Stimulated activated naive B cell treated with anti-CD40 and anti-IgM and Interleukin-4, amounts not matched to agents 10 μg/mL and 1 μg/mL and 100 μg/mL, for 72 hours (primary cell): ENCODE measurements at regions not wholly inside any gene's neighbourhood (a gene's known extent, or its start where the extent isn't known, plus 50 kb on each side); places are given as distances from the start of the nearest gene placed in this dataset.

Experiments
- ATAC-seq, 2 donors: fragments of 150-1000 bp; cut with Tn5 transposase; replicated peaks; 2 replicates each; pipeline ENCODE4 v1.10.0; 2021; ENCODE audit warnings: moderate library complexity in 1 of 2
- DNase-seq: peaks from one replicate; pipeline ENCODE4 v3.0.0; 2021
- H3K27ac Mint-ChIP-seq: one replicate; pipeline ENCODE4 v1.8.0; 2022; ENCODE audit warnings: mild to moderate bottlenecking, mixed read lengths
- H3K27me3 Mint-ChIP-seq, 2 donors: one replicate each; pipeline ENCODE4 v1.8.0; 2022; ENCODE audit warnings: mixed read lengths in 2 of 2
- H3K36me3 Mint-ChIP-seq, 2 donors: one replicate each; pipeline ENCODE4 v1.8.0; 2022; ENCODE audit warnings: mixed read lengths in 2 of 2, mild to moderate bottlenecking in 1 of 2
- H3K4me1 Mint-ChIP-seq, 2 donors: one replicate each; pipeline ENCODE4 v1.8.0; 2022; ENCODE audit warnings: mixed read lengths in 2 of 2, mild to moderate bottlenecking in 1 of 2
- H3K4me3 Mint-ChIP-seq, 2 donors: one replicate each; pipeline ENCODE4 v1.8.0; 2022; ENCODE audit warnings: mild to moderate bottlenecking in 2 of 2, mixed read lengths in 2 of 2, moderate library complexity in 1 of 2
- H3K9me3 Mint-ChIP-seq, 2 donors: one replicate each; pipeline ENCODE4 v1.8.0; 2022; ENCODE audit warnings: mixed read lengths in 2 of 2, mild to moderate bottlenecking in 1 of 2

DNA sequence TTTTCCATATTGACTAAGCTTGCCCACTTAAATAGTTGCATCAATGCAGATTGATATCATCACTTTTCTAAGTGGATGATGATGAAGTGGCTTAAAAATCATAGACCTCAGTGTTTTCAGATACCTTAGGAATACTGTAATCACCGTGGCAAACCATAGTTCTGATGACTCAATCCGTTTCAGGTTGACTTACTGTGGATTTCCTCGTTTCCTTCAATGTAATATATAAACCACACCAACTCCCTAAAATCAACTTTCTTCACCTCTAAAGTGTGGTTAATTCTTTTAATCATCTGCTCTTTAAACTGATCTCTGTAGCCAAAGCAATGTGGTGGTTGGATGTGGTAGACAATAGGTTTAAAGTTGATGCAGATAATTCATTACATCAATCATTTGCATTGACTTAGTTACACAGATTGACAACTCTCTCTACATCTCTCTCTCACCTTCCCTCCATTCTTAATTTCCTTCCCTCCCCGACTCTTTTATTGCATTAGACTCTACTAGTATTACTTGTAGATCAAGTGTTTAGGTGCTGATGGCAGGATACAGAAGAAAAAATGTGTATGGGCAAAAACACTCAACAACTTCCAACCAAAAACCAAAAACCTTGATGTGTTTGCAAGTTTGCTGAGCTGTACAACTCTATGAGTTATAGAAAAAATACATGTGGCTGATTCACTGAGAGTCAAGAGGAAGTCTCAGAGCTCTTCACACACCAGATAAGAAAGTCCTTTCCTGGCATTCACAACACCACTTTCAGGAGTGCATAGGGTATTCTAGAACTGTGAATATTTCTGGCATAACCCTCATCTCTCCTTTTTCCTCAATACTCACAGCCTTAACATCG is 243.5 kb downstream of the NFKBIZ start:
- DNase-seq (no peak), ATAC-seq (peak; percentile 34 to 70)
- Mint-ChIP-seq H3K4me1 (peaks cover 18 to 27% of the 10 kb centered on the region in 2 donors), H3K9me3 (no peaks in the 10 kb centered on the region), H3K4me3 (no peak overlapping the region), H3K27ac (no peak overlapping the region), H3K27me3 (no peaks in the 10 kb centered on the region), H3K36me3 (peaks cover 0 to 2% of the 10 kb centered on the region in 2 donors)

GRCh38 chr3:102094506-102094905 is 245.2 kb downstream of the NFKBIZ start:
- Mint-ChIP-seq H3K9me3 (no peaks in the 10 kb centered on the region), H3K27ac (no peak overlapping the region), H3K36me3 (peaks cover 0 to 2% of the 10 kb centered on the region in 2 donors), H3K4me3 (no peak overlapping the region), H3K27me3 (no peaks in the 10 kb centered on the region), H3K4me1 (peaks cover 17 to 27% of the 10 kb centered on the region in 2 donors)
- DNase-seq (no peak), ATAC-seq (no peak)

GRCh38 chr3:102095383-102095782 is 246.1 kb downstream of the NFKBIZ start:
- peak in 1 of 2 donors; percentile 49 for ATAC-seq
- H3K27ac Mint-ChIP-seq, result no peak overlapping the region
- no peak for DNase-seq
- H3K9me3 Mint-ChIP-seq, result no peaks in the 10 kb centered on the region
- no peaks in the 10 kb centered on the region for H3K27me3 Mint-ChIP-seq
- peaks cover 17 to 23% of the 10 kb centered on the region in 2 donors for H3K4me1 Mint-ChIP-seq
- no peak overlapping the region for H3K4me3 Mint-ChIP-seq
- H3K36me3 Mint-ChIP-seq, result peaks cover 0 to 2% of the 10 kb centered on the region in 2 donors

DNA sequence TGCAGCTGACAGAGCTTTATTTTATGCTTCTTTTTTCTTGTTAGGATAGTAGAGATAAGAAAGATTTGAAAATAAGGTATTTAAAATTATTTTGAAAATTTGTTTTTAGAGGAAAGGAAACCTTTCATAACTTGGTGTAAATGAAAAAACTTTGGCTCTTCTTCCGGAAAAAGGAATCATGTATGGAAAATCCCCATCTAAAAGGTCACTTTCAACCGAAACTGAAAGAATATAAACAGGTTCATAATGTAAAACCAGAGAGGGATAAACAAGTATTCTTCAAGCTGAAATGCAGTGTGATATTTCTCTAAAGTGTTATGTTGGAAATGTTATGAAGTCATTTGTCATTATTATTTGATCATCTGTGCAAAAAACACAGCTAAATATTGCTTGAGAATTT is 246.8 kb downstream of the NFKBIZ start:
- H3K27ac Mint-ChIP-seq, result no peak overlapping the region
- peaks cover 0 to 2% of the 10 kb centered on the region in 2 donors for H3K36me3 Mint-ChIP-seq
- no peak for DNase-seq
- no peaks in the 10 kb centered on the region for H3K9me3 Mint-ChIP-seq
- H3K27me3 Mint-ChIP-seq, result no peaks in the 10 kb centered on the region
- ATAC-seq, result no peak
- peaks cover 13 to 17% of the 10 kb centered on the region in 2 donors for H3K4me1 Mint-ChIP-seq
- no peak overlapping the region for H3K4me3 Mint-ChIP-seq

GRCh38 chr3:102098130-102098885 is 249.0 kb downstream of the NFKBIZ start:
- Mint-ChIP-seq H3K4me3 (no peak overlapping the region), H3K27me3 (no peaks in the 10 kb centered on the region), H3K27ac (no peak overlapping the region), H3K4me1 (peaks cover 3 to 8% of the 10 kb centered on the region in 2 donors), H3K36me3 (no peaks in the 10 kb centered on the region), H3K9me3 (no peaks in the 10 kb centered on the region)
- ATAC-seq (no peak), DNase-seq (no peak)

- DNase-seq (no peak), ATAC-seq (no peak)
- Mint-ChIP-seq H3K27ac (no peak overlapping the region), H3K9me3 (no peaks in the 10 kb centered on the region), H3K4me1 (peaks cover 2 to 9% of the 10 kb centered on the region in 2 donors), H3K27me3 (no peaks in the 10 kb centered on the region), H3K36me3 (no peaks in the 10 kb centered on the region), H3K4me3 (no peak overlapping the region)
These were observed 250.6 kb downstream of the NFKBIZ start for GRCh38 chr3:102099913-102100312.

DNA sequence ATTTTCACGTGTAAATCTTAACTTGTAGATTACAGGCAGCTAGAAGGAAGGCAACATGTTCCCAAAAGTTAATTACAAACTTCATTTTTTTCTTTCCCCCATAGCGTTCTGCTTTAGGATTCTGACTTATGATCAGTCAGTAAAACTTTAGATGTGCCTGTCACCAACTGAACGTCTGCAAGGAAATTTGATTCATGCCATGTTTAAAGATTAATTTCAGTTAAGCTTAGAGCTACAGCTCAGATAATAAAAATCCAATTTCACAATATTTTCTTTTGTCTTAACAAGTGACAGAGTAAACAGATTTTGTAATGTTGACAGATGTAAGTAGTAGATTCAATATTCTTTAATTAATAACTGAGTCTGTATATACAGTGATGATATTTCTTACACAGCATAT is 253.1 kb downstream of the NFKBIZ start:
- H3K36me3 Mint-ChIP-seq, result peaks cover 0 to 3% of the 10 kb centered on the region in 2 donors
- H3K27me3 Mint-ChIP-seq, result no peaks in the 10 kb centered on the region
- ATAC-seq, result no peak
- no peak for DNase-seq
- peaks cover 4 to 11% of the 10 kb centered on the region in 2 donors for H3K4me1 Mint-ChIP-seq
- H3K27ac Mint-ChIP-seq, result no peak overlapping the region
- peaks cover 5 to 6% of the 10 kb centered on the region in 2 donors for H3K9me3 Mint-ChIP-seq
- no peak overlapping the region for H3K4me3 Mint-ChIP-seq

GRCh38 chr3:102104033-102104432 is 254.7 kb downstream of the NFKBIZ start:
- no peak overlapping the region for H3K27ac Mint-ChIP-seq
- no peaks in the 10 kb centered on the region for H3K27me3 Mint-ChIP-seq
- no peak overlapping the region for H3K4me3 Mint-ChIP-seq
- H3K9me3 Mint-ChIP-seq, result peaks cover 9 to 12% of the 10 kb centered on the region in 2 donors
- ATAC-seq, result no peak
- H3K4me1 Mint-ChIP-seq, result peaks cover 4 to 11% of the 10 kb centered on the region in 2 donors
- peaks cover 0 to 3% of the 10 kb centered on the region in 2 donors for H3K36me3 Mint-ChIP-seq
- DNase-seq, result no peak

GRCh38 chr3:102105193-102105592 is 255.9 kb downstream of the NFKBIZ start:
- no peak overlapping the region for H3K4me3 Mint-ChIP-seq
- H3K9me3 Mint-ChIP-seq, result peaks cover 9 to 12% of the 10 kb centered on the region in 2 donors
- H3K36me3 Mint-ChIP-seq, result peaks cover 0 to 3% of the 10 kb centered on the region in 2 donors
- no peaks in the 10 kb centered on the region for H3K27me3 Mint-ChIP-seq
- ATAC-seq (no peak), DNase-seq (no peak)
- peaks cover 4 to 11% of the 10 kb centered on the region in 2 donors for H3K4me1 Mint-ChIP-seq
- H3K27ac Mint-ChIP-seq, result no peak overlapping the region

- H3K27ac Mint-ChIP-seq, result no peak overlapping the region
- no peak for ATAC-seq
- H3K4me1 Mint-ChIP-seq, result peaks cover 4 to 11% of the 10 kb centered on the region in 2 donors
- peaks cover 0 to 3% of the 10 kb centered on the region in 2 donors for H3K36me3 Mint-ChIP-seq
- H3K4me3 Mint-ChIP-seq, result no peak overlapping the region
- H3K9me3 Mint-ChIP-seq, result peaks cover 9 to 13% of the 10 kb centered on the region in 2 donors
- no peak for DNase-seq
- no peaks in the 10 kb centered on the region for H3K27me3 Mint-ChIP-seq
These were observed 257.2 kb downstream of the NFKBIZ start for GRCh38 chr3:102106416-102107097.

DNA sequence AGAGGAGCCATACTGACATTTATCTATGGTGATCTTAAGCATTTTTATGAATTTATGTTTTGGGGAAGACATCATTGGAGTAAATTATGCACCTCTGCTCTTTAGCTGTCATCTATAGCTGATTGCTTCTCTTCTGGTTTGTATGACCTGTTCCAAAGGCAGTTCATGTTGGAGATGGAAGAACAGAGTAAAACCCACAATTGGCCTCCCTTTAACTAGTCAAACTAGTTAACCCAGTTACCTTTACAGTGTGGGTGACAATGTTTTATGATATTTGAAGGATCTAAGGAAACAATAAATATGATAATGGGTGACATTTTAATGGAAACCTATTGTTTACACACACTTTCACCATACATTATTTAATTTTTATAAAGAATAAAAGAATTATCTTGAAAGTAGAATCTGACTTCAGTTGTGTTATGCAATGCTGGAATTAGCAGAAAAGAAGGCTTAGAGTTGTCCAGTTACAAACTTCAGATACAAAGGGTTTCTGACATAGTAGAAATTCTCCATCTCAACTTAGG is 263.5 kb downstream of the NFKBIZ start:
- no peak overlapping the region for H3K4me3 Mint-ChIP-seq
- no peak for ATAC-seq
- no peak for DNase-seq
- no peak overlapping the region for H3K27ac Mint-ChIP-seq
- no peaks in the 10 kb centered on the region for H3K27me3 Mint-ChIP-seq
- peaks cover 0 to 1% of the 10 kb centered on the region in 2 donors for H3K36me3 Mint-ChIP-seq
- H3K4me1 Mint-ChIP-seq, result peaks cover 7 to 11% of the 10 kb centered on the region in 2 donors
- H3K9me3 Mint-ChIP-seq, result peaks cover 4 to 11% of the 10 kb centered on the region in 2 donors

GRCh38 chr3:102113421-102114041 is 264.2 kb downstream of the NFKBIZ start:
- no peak for ATAC-seq
- Mint-ChIP-seq H3K36me3 (peaks cover 0 to 1% of the 10 kb centered on the region in 2 donors), H3K27me3 (no peaks in the 10 kb centered on the region), H3K27ac (no peak overlapping the region), H3K4me3 (no peak overlapping the region), H3K4me1 (peaks cover 7 to 11% of the 10 kb centered on the region in 2 donors), H3K9me3 (peaks cover 0 to 6% of the 10 kb centered on the region in 2 donors)
- DNase-seq, result no peak

DNA sequence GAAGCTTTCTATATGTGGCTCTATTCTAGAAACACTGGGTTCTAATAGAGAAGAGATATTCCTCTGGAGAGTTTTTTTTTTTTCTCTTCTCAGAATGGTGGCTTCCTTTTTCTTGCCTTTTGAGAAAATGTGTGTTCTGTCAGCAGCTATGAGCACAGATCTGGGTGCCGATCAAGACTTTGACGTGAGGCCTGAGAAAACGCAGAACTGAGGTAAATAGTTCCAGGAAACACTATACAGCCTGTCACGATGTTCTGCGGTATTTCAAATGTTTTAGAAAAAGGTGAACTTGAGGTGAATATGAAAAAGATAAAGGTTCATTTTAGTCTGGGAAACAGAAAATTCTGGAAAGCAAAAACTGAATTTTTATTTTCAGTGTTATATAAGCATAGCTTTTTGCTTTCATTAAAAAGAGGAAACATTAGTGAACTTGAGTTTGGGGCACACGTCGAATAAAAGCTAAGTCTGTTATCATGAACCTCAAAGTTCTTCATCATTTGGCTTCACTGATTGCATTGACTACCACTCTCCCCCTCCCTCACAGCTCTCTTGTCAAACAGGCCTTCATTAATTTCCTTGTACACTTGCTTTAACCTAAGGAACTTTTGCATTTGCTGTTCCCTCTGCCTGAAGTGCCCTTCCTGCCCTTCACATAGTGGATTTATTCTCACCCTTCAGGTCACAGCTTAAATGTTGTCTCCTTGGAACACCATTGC is 265.1 kb downstream of the NFKBIZ start:
- Mint-ChIP-seq H3K36me3 (peaks cover 0 to 1% of the 10 kb centered on the region in 2 donors), H3K4me3 (no peak overlapping the region), H3K27ac (peak overlapping the region; percentile 59), H3K9me3 (peaks cover 0 to 6% of the 10 kb centered on the region in 2 donors), H3K27me3 (no peaks in the 10 kb centered on the region), H3K4me1 (peaks cover 7 to 11% of the 10 kb centered on the region in 2 donors)
- DNase-seq, result no peak
- peak; percentile 71 to 86 for ATAC-seq
